ENCODE measurements at regions not wholly inside any gene's neighbourhood (a gene's known extent, or its start where the extent isn't known, plus 50 kb on each side); places are given as distances from the start of the nearest gene placed in this dataset.
"Not testable (repeated sequence)": the region's sequence is repeated elsewhere in the genome, so short reads cannot be mapped to it uniquely, and the experiment has no call there.

GRCh38 chr4:79663141-79663540 lies 255.1 kb upstream of the GK2 start:
- in situ Hi-C loops (cut with MboI; ENCODE audit: low pct_unique_long_range_greater_than_20kb, low sequenced_read_pairs, unreplicated experiment) = no loop called here
- no peak for TF ChIP-seq CTCF (IDR thresholded peaks at IDR 0.05; ENCODE audit: extremely low read depth, insufficient read depth, missing control alignments)
- no peak for DNase-seq (ENCODE audit: low spot score)

GRCh38 chr4:79662651-79663050 lies 254.6 kb upstream of the GK2 start:
- TF ChIP-seq CTCF (IDR thresholded peaks at IDR 0.05; ENCODE audit: extremely low read depth, insufficient read depth, missing control alignments) = no peak
- in situ Hi-C loops (cut with MboI; ENCODE audit: low pct_unique_long_range_greater_than_20kb, low sequenced_read_pairs, unreplicated experiment) = no loop called here
- no peak for DNase-seq (ENCODE audit: low spot score)

GRCh38 chr4:79661196-79661595 lies 253.2 kb upstream of the GK2 start:
- no peak for TF ChIP-seq CTCF (IDR thresholded peaks at IDR 0.05; ENCODE audit: extremely low read depth, insufficient read depth, missing control alignments)
- in situ Hi-C loops (cut with MboI; ENCODE audit: low pct_unique_long_range_greater_than_20kb, low sequenced_read_pairs, unreplicated experiment) = no loop called here
- no peak for DNase-seq (ENCODE audit: low spot score)

GRCh38 chr4:79659308-79659870 lies 251.4 kb upstream of the GK2 start:
- DNase-seq (ENCODE audit: low spot score); in situ Hi-C loops (cut with MboI; ENCODE audit: low pct_unique_long_range_greater_than_20kb, low sequenced_read_pairs, unreplicated experiment): not testable (repeated sequence)

GRCh38 chr4:79657379-79657778 lies 249.4 kb upstream of the GK2 start:
- in situ Hi-C loops (cut with MboI; ENCODE audit: low pct_unique_long_range_greater_than_20kb, low sequenced_read_pairs, unreplicated experiment) = no loop called here
- no peak for TF ChIP-seq CTCF (IDR thresholded peaks at IDR 0.05; ENCODE audit: extremely low read depth, insufficient read depth, missing control alignments)
- DNase-seq (ENCODE audit: low spot score) = no peak

- no peak for DNase-seq (ENCODE audit: low spot score)
- no peak for TF ChIP-seq CTCF (IDR thresholded peaks at IDR 0.05; ENCODE audit: extremely low read depth, insufficient read depth, missing control alignments)
- in situ Hi-C loops (cut with MboI; ENCODE audit: low pct_unique_long_range_greater_than_20kb, low sequenced_read_pairs, unreplicated experiment) = no loop called here
Measured at GRCh38 chr4:79653871-79654270, 245.8 kb upstream of the GK2 start.

GRCh38 chr4:79652738-79653137 lies 244.7 kb upstream of the GK2 start:
- in situ Hi-C loops (cut with MboI; ENCODE audit: low pct_unique_long_range_greater_than_20kb, low sequenced_read_pairs, unreplicated experiment) = no loop called here
- DNase-seq (ENCODE audit: low spot score) = no peak
- no peak for TF ChIP-seq CTCF (IDR thresholded peaks at IDR 0.05; ENCODE audit: extremely low read depth, insufficient read depth, missing control alignments)
